HG02870 (cell line): ENCODE measurements at regions not wholly inside any gene's neighbourhood (a gene's known extent, or its start where the extent isn't known, plus 50 kb on each side); places are given as distances from the start of the nearest gene placed in this dataset.
"Not testable (repeated sequence)": the region's sequence is repeated elsewhere in the genome, so short reads cannot be mapped to it uniquely, and the experiment has no call there.

Experiments
- ATAC-seq: cut with Tn5 transposase; IDR thresholded peaks from one replicate; pipeline ENCODE4 v1.9.1; 2021; ENCODE audit warnings: mild to moderate bottlenecking, moderate library complexity; ENCODE audit not compliant: unreplicated experiment

DNA sequence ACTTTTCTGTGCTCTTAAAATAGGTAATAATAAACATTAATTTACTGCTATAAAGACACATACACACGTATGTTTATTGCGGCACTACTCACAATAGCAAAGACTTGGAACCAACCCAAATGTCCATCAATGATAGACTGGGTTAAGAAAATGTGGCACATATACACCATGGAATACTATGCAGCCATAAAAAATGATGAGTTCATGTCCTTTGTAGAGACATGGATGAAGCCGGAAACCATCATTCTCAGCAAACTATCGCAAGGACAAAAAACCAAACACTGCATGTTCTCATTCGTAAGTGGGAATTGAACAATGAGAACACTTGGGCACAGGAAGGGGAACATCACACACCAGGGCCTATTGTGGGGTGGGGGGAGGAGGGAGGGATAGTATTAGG, 97.4 kb upstream of the NR5A2 start:
- not testable (repeated sequence) for ATAC-seq

DNA sequence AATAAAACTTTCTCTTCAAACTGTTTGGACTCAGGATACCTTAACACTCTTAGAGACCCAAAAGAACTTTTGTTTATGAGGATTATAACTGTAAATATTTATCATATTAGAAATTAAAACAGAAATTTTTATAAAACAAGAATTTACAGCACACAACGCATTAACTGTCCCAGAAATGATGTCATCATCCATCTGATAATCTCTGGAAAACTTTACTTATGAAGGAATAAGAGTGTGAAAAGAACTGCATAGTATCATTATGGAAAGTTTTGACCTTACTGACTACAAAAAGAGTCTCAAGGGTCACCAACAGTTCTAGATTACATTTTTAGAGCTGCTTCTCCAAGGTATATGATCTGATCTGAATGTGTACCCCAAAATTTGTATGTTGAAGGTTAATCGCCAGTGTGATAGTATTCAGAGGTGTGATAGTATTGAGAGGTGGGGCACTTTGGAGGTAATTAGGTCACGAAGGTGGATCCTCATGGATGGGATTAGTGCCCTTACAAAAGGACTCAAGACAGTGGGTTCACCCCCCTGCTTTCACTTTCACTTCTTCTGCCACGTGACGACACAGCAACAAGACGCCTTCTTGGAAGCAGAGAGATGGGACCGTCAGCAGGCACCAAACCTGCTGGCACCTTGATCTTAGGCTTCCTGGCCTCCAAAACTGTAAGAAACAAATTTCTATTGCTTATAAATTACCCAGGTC, 95.7 kb upstream of the NR5A2 start:
- no peak for ATAC-seq

- no peak for ATAC-seq
Observed at GRCh38 chr1:199932462-199932861, 95.0 kb upstream of the NR5A2 start.

GRCh38 chr1:199936441-199936840, 91.1 kb upstream of the NR5A2 start:
- no peak for ATAC-seq

DNA sequence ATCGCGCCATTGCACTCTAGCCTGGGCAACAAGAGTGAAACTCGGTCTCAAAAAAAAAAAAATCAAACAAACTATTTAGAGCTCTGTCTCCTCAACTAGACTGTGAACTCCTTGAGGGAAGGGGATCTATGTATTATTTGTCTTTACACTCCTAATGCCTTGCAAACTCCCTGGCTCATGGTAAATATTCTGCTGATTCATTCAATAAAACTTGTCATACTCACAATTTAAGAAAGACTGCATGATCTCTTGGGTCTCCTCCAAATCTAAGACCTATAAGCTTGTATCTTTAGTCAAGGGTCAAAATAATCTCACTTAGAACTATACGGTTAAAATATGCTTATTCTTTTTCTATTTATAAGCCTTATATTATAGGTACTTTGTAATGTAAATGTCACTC, 90.3 kb upstream of the NR5A2 start:
- ATAC-seq: no peak

DNA sequence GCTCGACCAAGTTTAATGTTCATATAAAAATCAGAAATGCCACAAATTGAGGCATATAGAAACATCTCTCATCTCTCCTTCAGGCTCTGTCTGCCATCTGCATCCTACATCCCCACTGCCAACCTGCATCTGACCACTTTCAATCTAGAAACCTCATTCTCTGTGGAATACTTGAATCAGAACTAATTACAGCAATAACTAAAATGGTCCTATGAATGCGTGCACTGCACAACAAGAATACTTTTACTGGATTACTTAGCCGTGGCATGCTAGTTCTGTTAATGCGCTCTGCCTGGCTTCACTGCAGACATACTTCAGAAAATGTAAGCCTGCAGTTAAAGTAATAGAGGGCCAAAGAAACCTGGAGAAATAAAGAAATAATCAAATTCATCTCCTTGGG, 89.8 kb upstream of the NR5A2 start:
- no peak for ATAC-seq

- no peak for ATAC-seq
Observed at GRCh38 chr1:199944986-199945385, 82.5 kb upstream of the NR5A2 start.

GRCh38 chr1:199945591-199945990, 81.9 kb upstream of the NR5A2 start:
- no peak for ATAC-seq

DNA sequence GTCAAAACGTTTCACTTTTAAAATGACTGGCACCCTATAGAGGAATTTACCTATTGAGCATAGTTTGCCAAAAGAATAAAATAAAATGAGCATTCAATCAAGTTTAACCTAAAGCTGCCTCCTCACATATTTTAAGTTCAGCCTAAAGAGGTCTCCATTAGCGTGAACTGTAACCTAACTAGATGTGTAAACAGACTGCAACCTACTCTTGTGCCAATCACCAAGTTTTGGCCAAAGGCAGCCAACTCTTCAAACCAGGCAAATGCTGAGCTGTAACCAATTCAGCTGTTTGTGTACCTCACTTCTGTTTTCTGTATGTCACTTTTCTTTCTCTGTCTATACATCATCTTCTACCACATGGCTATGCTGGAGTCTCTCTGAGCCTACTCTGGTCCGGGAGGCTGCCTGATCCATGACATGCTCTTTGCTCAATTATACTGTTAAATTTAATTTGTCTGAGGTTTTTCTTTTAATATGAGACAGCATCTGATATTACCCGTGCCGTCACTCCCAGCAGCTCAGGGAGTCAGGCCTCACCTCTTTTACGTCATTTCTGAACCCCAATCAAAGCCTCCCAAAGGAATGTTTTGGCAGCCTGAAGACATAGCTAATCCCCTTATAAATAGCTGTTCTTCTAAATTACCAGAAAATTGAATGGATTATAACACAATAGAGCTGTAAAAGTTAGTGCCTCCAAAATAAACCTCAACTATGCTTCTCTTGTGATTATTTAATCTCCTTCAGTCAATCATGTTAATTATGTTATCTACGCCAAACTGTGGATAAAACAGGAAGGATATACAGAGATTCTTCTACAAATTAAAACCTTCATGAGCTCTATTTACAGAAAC, 81.0 kb upstream of the NR5A2 start:
- no peak for ATAC-seq

DNA sequence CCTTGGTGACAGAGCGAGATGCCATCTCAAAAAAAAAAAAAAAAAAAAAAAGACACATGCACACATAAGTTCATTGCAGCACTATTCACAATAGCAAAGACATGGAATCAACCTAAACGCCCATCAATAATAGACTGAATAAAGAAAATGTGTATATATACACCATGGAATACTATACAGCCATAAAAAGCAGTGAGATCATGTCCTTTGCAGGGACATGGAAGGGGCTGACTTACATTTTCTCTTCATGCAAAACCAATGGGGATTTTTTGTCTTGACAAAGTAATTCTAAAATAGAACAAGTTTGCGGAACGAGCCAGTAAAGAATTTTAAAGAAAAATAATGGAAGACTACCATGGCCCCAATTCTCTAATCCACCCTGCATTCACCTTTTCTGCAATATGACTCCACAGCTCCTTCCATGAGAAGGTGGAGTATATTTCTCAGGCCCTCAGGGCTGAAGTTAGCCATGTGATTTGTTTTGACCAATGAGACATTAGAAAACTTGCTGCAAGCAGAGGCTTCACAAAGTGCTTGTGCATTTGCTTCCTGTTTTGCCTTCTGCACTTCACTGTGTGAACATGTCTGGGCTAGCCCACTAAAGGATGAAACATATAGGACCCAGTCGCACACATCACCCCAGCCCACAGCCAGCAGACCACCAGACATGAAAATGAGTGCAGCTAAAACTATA, 78.8 kb upstream of the NR5A2 start:
- no peak for ATAC-seq

- ATAC-seq: not testable (repeated sequence)
Observed at GRCh38 chr1:199951005-199951404, 76.5 kb upstream of the NR5A2 start.

- no peak for ATAC-seq
Observed at GRCh38 chr1:199953651-199954050, 73.9 kb upstream of the NR5A2 start.

GRCh38 chr1:199954699-199955098, 72.8 kb upstream of the NR5A2 start:
- ATAC-seq: no peak

GRCh38 chr1:199955235-199955634, 72.3 kb upstream of the NR5A2 start:
- ATAC-seq: no peak

DNA sequence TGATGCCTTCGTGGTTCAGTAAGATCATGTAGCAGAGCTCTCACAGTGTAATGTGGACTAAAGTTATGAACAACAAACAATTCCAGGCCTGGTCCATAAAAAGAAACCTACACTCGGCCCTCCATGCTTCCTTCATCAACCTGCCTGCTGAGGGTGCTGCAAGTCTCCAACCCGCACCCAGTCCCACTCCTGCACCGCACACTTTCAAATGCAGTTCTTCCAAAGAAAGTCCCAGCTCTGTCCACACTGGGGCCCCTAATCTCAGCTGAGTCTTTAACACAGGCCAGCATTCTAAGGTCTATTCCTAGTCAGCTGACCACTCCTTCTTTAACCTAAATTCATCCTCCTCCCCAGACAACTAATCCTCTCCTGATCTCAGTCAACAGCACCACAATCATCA, 71.5 kb upstream of the NR5A2 start:
- no peak for ATAC-seq

DNA sequence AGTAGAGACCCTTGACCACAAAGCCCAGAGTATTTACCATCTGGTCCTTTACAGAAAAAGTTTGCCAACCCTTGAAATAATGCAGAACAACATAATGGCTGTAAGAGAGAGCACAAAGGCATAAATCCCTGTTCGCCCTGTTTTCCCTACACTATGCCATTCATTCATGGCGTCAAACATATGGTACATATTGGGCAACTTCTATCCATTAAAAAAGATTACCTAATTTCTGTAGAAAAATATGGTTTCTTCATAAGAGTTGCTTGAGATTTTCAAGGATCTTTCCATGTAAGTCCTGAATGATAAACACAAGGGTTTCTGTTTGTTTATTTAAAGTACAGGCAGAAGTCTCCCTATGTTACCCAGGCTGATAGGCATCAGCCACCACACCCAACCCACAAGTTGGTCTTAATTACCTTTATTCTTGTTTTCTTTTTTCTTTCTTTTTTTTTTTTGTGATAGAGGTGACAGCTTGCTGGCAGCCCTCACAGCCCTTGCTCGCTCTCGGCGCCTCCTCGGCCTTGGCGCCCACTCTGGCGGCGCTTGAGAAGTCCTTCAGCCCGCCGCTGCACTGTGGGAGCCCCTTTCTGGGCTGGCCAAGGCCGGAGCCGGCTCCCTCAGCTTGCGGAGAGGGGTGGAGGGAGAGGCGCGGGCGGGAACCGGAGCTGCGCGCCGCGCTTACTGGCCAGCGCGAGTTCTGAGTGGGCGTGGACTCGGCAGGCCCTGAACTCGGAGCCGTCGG, 68.3 kb upstream of the NR5A2 start:
- no peak for ATAC-seq

- ATAC-seq: no peak
Observed at GRCh38 chr1:199959775-199960110, 67.8 kb upstream of the NR5A2 start.

DNA sequence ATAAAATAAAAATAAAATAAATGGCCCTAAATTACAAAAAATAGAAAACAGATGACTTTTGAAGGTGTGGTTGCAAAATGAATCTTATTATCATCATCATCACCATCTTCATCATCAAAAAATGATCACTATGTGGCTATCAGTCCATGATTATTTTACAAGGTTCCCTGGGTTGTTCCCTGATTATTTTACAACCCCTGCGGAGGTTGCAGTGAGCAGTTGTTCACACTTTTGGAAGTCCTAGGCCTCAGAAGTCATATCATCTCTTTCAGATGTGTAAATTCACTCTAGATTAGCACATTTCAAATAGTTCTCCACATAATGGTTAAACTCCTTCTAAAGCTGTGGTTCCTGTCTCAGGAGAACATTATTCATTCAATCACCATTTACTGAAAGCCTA, 57.4 kb upstream of the NR5A2 start:
- no peak for ATAC-seq

DNA sequence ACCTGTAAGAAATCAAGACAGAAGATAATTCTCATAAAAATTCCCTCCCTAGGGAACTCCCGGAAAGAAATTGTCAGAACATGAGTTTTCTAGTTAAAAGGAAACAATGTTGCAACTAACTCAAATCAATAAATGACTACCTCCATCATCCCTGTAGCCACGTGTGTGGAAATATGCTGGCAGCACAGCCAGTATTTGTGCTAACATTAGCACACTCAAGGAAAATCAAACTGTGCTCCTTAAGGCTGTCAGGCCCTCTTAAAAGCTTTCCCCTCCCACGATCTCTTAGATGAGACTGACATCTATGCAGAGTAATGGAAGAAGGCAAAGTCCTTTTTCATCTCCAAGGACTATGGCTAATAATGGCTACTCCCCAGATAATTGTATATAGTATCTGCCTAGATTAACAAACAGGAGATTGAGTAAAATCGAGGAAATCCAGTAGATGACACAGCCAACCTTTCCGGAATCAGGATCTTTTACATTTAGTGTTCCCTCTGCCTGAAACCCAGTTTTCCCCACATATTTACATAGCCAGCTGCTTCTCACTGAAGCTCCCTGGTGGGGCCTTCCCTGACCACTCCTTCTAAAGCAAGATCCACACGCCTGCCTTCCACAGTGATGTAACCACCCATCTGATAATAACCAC, 50.9 kb upstream of the NR5A2 start:
- ATAC-seq: no peak
